OCI-LY7 (cell line): ENCODE measurements at regions not wholly inside any gene's neighbourhood (a gene's known extent, or its start where the extent isn't known, plus 50 kb on each side); places are given as distances from the start of the nearest gene placed in this dataset.

Experiments
- CTCF ChIP-seq: fragments of 200-600 bp; sonication (generic); conservative IDR thresholded peaks from 2 replicates; pipeline ENCODE4 v1.5.1; 2014; ENCODE audit warnings: mild to moderate bottlenecking, antibody characterized with exemption, low read length, moderate library complexity, mixed read lengths
- EZH2phosphoT487 ChIP-seq: fragments of 200-600 bp; sonication (generic); IDR thresholded peaks from 2 replicates; pipeline ENCODE4 v1.6.1; 2018; ENCODE audit warnings: low read depth, borderline replicate concordance, mild to moderate bottlenecking, mixed run types, antibody characterized with exemption, low read length, moderate library complexity, mixed read lengths

- TF ChIP-seq EZH2phosphoT487 (no peak), CTCF (no peak)
These were observed 173.4 kb downstream of the RTL9 start for GRCh38 chrX:110531873-110532580.
